HepG2 (cell line): ENCODE measurements at regions not wholly inside any gene's neighbourhood (a gene's known extent, or its start where the extent isn't known, plus 50 kb on each side); places are given as distances from the start of the nearest gene placed in this dataset.

Experiments used
- AKAP8 ChIP-seq: sonication (generic); formaldehyde crosslinking; IDR thresholded peaks from 2 replicates; pipeline ENCODE4 v1.5.1; 2020; ENCODE audit warnings: mild to moderate bottlenecking, missing genetic modification reagents
- NKX3-1 ChIP-seq: sonication (generic); formaldehyde crosslinking; IDR thresholded peaks from 2 replicates; pipeline ENCODE4 v1.5.0; 2020; ENCODE audit warnings: missing genetic modification reagents
- ZKSCAN8 ChIP-seq: IDR thresholded peaks from 2 replicates; pipeline ENCODE4 v1.6.1; 2016; ENCODE audit warnings: borderline replicate concordance, missing genetic modification reagents, missing compliant biosample characterization
- ZNF333 ChIP-seq: sonication (generic); formaldehyde crosslinking; IDR thresholded peaks from 2 replicates; pipeline ENCODE4 v1.4.0; 2020; ENCODE audit warnings: mild to moderate bottlenecking, missing genetic modification reagents, borderline replicate concordance
- TF ChIP-seq, protein P1 (sequence below): sonication (generic); formaldehyde crosslinking; IDR thresholded peaks from one replicate; pipeline ENCODE4 v1.5.1; 2020; ENCODE audit warnings: mild to moderate bottlenecking, missing genetic modification reagents; ENCODE audit errors: not compliant biosample characterization
- TF ChIP-seq, protein P2 (sequence below): sonication (generic); formaldehyde crosslinking; IDR thresholded peaks from 2 replicates; pipeline ENCODE4 v1.4.0; 2020; ENCODE audit warnings: missing genetic modification reagents

DNA sequence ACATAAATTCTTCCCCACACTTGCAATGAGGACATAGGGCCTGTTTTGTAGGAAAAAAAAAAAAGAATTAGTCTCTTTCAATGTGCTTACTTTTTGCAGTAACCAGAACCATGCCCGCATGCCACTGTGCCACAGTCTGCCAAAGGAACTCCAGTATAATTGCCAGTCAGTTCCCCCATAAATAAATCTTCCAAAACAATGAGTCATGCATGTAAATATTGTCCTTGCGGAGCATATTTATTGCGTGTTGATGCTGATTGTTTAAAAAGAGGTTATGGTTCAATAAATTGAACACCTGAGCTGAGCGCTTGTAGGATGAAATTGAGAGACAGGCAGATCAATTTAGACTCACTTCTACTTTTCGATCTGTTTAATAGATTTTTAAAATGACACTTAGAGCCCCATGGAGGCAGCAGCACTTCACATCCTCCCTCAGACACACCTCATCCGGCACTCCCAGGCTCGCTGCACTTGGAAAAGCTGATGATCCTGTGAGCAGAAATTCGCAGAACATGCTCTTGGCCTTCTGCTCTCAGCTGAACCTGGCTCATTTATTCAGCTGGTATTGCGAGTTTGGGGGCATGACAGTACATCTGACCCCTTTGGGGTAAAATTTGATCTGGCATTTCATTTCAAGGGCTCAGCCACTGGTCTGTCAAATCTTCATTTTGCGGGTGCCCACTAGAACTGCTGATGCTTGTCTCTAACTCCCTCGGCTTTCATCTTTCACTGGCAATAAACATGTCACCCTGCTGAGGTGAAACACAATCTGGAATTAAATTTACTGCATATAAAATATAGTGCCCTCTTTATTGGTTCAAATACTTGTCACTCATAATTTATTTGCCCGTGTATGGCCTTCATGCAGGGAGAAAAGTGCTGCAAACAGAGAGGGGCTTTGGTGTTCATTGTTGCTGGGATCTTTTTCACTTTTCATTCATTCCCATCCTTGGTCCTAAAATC is 371.1 kb upstream of the POU3F2 start (continued):
- TF ChIP-seq, protein P1, sequence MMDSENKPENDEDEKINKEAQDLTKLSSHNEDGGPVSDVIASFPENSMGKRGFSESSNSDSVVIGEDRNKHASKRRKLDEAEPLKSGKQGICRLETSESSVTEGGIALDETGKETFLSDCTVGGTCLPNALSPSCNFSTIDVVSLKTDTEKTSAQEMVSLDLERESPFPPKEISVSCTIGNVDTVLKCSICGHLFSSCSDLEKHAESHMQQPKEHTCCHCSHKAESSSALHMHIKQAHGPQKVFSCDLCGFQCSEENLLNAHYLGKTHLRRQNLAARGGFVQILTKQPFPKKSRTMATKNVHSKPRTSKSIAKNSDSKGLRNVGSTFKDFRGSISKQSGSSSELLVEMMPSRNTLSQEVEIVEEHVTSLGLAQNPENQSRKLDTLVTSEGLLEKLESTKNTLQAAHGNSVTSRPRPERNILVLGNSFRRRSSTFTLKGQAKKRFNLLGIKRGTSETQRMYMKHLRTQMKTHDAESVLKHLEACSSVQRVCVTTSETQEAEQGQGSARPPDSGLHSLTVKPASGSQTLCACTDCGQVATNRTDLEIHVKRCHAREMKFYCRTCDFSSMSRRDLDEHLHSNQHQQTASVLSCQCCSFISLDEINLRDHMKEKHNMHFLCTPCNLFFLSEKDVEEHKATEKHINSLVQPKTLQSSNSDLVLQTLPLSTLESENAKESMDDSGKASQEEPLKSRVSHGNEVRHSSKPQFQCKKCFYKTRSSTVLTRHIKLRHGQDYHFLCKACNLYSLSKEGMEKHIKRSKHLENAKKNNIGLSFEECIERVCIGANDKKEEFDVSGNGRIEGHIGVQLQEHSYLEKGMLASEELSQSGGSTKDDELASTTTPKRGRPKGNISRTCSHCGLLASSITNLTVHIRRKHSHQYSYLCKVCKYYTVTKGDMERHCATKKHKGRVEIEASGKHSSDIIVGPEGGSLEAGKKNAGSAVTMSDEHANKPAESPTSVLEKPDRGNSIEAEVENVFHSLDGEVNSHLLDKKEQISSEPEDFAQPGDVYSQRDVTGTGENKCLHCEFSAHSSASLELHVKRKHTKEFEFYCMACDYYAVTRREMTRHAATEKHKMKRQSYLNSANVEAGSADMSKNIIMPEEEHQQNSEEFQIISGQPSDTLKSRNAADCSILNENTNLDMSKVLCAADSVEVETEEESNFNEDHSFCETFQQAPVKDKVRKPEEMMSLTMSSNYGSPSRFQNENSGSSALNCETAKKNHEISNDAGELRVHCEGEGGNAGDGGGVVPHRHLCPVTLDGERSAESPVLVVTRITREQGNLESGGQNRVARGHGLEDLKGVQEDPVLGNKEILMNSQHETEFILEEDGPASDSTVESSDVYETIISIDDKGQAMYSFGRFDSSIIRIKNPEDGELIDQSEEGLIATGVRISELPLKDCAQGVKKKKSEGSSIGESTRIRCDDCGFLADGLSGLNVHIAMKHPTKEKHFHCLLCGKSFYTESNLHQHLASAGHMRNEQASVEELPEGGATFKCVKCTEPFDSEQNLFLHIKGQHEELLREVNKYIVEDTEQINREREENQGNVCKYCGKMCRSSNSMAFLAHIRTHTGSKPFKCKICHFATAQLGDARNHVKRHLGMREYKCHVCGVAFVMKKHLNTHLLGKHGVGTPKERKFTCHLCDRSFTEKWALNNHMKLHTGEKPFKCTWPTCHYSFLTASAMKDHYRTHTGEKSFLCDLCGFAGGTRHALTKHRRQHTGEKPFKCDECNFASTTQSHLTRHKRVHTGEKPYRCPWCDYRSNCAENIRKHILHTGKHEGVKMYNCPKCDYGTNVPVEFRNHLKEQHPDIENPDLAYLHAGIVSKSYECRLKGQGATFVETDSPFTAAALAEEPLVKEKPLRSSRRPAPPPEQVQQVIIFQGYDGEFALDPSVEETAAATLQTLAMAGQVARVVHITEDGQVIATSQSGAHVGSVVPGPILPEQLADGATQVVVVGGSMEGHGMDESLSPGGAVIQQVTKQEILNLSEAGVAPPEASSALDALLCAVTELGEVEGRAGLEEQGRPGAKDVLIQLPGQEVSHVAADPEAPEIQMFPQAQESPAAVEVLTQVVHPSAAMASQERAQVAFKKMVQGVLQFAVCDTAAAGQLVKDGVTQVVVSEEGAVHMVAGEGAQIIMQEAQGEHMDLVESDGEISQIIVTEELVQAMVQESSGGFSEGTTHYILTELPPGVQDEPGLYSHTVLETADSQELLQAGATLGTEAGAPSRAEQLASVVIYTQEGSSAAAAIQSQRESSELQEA (CRISPR knock-in tag) = no peak
- TF ChIP-seq, protein P2, sequence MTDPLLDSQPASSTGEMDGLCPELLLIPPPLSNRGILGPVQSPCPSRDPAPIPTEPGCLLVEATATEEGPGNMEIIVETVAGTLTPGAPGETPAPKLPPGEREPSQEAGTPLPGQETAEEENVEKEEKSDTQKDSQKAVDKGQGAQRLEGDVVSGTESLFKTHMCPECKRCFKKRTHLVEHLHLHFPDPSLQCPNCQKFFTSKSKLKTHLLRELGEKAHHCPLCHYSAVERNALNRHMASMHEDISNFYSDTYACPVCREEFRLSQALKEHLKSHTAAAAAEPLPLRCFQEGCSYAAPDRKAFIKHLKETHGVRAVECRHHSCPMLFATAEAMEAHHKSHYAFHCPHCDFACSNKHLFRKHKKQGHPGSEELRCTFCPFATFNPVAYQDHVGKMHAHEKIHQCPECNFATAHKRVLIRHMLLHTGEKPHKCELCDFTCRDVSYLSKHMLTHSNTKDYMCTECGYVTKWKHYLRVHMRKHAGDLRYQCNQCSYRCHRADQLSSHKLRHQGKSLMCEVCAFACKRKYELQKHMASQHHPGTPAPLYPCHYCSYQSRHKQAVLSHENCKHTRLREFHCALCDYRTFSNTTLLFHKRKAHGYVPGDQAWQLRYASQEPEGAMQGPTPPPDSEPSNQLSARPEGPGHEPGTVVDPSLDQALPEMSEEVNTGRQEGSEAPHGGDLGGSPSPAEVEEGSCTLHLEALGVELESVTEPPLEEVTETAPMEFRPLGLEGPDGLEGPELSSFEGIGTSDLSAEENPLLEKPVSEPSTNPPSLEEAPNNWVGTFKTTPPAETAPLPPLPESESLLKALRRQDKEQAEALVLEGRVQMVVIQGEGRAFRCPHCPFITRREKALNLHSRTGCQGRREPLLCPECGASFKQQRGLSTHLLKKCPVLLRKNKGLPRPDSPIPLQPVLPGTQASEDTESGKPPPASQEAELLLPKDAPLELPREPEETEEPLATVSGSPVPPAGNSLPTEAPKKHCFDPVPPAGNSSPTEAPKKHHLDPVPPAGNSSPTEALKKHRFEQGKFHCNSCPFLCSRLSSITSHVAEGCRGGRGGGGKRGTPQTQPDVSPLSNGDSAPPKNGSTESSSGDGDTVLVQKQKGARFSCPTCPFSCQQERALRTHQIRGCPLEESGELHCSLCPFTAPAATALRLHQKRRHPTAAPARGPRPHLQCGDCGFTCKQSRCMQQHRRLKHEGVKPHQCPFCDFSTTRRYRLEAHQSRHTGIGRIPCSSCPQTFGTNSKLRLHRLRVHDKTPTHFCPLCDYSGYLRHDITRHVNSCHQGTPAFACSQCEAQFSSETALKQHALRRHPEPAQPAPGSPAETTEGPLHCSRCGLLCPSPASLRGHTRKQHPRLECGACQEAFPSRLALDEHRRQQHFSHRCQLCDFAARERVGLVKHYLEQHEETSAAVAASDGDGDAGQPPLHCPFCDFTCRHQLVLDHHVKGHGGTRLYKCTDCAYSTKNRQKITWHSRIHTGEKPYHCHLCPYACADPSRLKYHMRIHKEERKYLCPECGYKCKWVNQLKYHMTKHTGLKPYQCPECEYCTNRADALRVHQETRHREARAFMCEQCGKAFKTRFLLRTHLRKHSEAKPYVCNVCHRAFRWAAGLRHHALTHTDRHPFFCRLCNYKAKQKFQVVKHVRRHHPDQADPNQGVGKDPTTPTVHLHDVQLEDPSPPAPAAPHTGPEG = no peak
- no peak for TF ChIP-seq NKX3-1 (CRISPR knock-in tag)
- TF ChIP-seq ZKSCAN8 = no peak
- TF ChIP-seq AKAP8 = no peak
- TF ChIP-seq ZNF333 (CRISPR knock-in tag) = no peak
